Embryonic facial prominence (tissue), 1 donor: ENCODE measurements at regions not wholly inside any gene's neighbourhood (a gene's known extent, or its start where the extent isn't known, plus 50 kb on each side); places are given as distances from the start of the nearest gene placed in this dataset.
"Not testable (repeated sequence)": the region's sequence is repeated elsewhere in the genome, so short reads cannot be mapped to it uniquely, and the experiment has no call there.

Experiments used
- DNase-seq: peaks from one replicate; pipeline ENCODE4 v3.0.0-alpha.2; 2016; ENCODE audit errors: extremely low spot score

DNA sequence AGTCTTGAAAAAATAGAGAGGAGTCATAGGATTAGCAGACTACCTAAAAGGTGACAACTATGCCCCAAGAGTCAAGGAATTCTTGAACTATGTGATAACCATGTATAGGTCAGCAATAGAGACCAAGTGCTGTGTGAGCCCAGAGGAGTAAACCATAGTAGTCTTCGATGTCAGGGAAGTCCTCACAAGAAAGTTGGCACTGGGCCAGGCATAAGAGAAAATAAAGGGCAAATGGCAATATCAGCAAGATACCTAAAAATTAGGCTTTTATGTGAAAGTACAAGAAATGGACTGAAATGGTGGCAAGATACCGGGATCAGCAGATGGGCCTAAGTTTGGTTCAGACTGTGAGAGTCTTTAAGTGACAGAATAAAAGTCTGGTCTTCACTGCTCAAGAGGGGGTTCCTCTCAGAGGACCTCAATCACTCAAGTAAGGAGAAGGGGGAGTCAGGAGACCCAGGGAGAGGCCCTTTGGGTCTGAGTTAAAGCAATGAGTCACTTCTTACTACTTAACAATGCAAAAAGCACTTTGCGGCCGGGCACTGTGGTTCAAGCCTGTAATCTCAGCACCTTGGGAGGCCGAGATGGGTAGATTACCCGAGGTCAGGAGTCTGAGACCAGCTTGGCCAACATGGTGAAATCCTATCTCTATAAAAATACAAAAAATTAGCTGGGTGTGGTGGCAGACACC lies 95.0 kb downstream of the TEX35 start:
- DNase-seq = no peak

DNA sequence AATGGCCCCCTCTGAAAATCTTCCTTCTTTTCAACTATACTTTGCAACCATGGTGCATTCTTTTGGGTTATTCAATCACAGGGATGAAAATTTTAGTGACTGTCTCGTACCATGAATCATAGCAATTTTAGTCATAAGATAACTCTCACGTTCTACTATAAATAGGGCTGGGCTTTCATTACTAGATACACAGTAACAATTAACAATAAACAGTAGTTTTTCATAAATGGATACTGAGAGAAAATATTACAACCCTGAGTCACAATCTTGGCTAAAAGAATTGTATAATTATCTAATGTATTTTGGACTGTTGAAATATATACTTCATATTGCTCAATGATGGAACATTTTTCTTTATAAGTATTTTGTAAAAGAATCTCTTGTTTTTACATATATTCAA lies 96.1 kb downstream of the TEX35 start:
- DNase-seq = no peak

DNA sequence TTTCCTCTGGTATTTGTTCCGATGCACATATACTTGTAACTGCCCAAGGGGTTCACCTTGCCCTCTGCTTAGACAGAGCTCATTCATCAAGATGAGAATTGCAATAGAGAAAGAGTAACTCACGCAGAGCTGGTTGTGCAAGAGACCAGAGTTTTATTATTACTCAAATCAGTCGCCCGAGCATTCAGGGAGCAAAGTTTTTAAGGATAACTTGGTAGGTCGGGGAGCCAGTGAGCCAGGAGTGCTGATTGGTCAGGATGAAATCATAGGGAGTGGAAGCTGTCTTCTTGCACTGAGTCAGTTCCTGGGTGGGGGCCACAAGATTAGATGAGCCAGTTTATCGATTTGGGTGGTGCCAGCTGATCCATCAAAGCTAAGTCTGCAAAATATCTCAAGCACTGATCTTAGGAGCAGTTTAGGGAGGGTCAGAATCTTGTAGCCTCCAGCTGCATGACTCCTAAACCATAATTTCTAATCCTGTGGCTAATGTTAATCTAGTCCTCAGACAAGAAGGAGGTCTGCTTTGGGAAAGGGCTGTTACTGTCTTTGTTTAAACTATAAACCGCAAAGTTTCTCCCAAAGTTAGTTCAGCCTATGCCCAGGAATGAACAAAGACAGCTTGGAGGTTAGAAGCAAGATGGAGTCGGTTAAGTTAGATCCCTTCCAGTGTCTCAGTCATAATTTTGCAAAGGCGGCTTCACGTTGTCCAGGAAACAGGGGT lies 97.9 kb downstream of the TEX35 start:
- DNase-seq = not testable (repeated sequence)

DNA sequence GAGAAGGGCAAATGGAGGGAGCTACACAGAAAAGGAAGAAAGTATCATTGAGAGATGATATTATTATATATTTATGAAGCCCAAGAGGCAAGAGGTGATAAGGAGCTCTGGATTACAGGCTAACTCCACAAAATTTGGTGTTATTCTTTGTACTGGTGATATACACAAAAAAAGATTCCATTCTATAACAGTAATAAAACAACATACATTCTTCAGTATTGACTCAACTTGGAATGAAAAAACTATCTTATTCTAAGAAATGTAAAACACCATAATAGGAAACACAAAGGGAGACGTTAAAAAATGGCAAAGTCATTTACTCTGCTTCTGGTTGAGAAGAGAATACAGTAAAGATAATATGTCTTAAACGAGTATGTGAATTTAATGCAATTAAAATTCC lies 99.4 kb downstream of the TEX35 start:
- no peak for DNase-seq

DNA sequence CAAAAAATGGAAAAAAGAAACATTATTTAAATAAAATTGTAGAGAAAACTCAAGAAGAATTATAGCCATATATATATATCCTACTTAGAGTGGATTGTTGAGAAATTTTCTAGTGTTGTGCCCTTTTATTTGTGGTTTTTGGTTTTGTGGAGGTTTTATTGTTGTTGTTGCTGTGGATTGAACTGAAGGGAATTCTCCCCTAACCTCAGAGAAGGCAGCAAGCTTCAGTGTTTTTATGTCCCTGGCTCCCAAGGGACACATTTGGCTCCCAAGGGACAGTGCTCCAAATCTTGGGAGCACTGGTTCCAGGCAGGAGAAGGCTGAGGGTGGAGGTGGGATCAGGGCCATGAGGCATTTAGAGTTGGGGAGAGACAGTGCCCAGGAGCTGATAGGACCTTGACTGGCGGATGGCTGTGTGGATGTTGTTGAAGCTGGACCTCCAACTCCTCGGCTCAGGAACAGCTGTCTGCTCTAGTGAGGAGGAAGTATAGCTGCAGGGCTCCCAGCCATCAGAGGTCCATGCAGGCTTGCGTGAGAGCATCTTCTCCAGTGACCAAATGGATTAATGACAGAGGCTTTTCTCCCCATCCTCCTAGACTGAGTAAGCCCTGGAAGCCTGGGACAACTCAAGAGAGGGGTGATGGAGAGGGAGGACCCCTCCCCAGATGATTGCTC lies 100.5 kb downstream of the TEX35 start:
- no peak for DNase-seq

DNA sequence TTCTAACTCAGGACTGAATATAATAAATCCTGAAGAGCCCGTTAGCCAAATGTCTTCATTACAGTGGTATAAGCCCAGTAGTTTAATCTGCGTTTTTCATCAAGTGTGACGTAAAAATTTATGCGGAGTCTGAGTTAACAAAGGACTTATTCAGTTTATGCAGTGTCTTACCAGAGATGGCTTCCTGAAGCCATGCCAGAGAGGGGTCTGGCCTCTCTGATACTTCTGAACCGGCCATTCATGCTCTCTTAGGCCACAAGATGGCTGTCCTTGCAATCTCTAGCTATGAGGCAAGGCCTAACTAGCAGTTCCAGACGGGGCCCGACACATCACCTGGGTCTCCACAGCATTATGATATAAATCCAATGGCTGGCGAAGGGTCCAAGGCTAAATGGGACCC lies 101.4 kb downstream of the TEX35 start:
- no peak for DNase-seq

DNA sequence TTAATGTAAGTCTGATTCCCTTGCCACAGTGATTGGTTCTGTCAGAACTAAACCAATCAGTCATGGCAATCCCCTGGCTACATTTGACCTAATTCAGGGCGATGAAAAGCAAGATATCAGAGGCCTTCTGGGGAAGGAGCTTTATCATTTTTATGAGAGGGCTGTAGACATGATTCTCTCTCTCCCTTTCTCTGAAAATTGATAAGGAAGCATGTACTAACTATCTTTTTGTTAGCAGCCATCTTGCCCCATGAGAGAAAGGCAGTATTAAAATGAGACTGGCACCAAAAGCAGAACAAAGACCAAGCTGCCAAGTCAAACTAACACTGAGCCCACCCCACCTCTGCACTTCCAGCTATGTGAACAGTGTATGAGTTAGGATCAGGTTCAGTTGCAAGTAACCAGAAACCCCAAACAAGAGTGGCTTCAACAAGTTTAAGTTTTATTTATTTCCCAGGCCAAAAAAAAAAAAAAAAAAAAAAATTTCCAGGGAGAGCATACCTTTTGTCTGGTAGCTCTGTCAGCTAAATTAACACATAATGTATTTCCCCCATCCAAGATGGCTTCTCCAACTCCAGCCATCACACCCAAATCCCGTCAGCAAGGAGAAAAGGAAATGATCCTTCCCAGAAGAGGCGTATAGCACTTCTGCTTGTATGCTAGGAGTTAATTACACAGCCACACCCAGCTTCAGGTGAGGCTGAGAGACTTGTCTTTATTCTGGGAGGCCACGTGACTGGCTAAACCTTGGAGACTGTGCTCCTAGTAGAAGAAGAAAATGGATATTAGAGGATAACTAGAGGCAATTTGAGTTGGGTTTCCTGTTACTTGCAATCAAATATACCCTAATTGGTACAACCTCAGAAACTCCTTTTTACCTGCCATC lies 105.8 kb upstream of the RALGPS2 start:
- DNase-seq = no peak

DNA sequence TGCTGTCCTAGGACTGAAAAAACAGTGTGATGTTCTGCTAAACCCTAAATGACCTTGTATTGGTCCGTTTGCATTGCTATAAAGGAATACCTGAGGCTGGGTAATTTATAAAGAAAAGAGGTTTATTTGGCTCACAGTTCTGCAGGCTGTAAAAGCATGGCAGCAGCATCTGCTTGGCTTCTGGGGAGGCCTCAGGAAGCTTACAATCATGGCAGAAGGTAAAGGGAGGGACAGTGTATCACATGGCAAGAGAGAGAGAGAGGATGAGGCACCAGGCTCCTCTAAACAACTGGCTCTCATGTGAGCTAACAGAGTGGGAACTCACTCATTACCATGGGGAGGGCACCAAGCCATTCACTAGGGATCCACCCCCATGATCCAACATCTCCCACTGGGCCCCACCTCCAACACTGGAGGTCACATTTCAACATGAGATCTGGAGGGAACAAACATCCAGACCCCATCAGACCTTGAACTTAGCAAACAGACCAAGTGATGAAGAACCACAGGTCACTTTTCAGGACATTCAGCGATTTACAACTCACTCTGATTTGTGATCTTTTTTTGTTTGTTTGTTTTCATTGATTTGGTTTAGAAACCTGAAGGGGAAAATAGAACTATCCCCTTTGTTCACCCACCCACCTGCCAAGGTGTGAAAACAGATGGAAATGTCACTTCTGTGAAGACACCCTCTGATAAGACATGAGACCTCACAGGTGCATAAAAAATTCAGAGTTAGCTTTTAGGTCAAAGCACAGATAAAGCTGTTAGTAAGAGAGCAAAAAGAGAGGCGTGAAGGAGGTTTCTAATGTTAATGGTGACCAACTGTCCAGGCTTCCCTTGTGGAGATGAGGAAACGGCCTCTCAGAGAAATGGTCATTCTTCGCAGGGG lies 104.2 kb upstream of the RALGPS2 start:
- DNase-seq = no peak

DNA sequence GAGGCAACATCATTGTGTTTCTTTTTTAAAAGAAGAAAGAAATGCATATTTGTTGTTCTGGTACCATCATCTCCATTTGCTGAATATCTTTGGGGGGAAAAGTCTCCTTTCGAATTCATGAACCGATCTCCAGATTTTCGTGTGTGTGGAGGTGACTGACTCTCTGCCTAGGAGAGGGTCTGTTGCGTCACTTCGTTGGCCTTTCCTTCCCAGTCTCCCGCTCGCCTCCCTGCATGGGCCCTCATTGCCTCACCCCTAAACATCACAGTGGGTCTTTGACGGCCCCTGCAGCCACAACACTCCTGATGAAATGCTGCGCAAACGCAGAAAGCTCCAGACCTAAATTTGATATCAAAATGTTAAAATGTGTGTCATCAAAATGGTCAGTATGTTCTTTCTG lies 103.2 kb upstream of the RALGPS2 start:
- DNase-seq = no peak

DNA sequence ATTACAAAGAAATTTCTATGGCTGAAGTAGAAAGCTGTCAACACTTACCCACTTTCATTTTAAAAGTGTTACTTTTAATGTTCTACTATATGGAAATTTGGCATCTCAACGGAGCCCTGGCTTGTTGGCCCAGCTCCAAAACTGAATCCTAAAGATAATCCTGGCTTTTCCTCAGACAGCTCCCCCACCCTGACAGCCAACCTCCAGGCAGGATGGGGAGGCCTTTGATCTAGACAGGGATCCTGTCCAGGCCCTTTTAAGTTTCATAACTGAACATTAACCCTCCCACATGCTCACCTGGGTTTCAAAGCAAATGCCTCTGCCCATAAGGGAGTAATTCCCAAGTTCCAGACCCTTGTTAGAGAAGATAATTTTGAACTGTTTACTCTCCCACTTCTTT lies 99.3 kb upstream of the RALGPS2 start:
- no peak for DNase-seq

DNA sequence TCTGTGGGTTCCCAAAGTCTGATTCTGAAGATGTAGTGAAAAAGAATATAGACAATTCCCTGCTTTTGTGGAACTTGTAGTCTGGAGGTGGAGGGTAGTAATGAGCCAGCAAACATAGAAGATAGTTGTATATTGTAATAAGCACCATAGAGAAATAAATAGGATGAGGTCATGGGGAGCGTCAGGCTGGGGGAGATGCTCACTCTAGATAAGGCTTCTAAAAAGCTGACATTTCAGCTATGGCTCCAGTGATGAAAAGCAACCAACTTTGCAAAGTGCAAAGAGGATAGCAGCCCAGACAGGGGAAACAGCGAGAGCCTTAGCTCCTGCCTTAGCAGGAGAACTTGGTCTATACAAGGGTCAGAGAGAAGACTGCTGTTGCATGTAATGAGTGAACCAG lies 98.0 kb upstream of the RALGPS2 start:
- DNase-seq = no peak

DNA sequence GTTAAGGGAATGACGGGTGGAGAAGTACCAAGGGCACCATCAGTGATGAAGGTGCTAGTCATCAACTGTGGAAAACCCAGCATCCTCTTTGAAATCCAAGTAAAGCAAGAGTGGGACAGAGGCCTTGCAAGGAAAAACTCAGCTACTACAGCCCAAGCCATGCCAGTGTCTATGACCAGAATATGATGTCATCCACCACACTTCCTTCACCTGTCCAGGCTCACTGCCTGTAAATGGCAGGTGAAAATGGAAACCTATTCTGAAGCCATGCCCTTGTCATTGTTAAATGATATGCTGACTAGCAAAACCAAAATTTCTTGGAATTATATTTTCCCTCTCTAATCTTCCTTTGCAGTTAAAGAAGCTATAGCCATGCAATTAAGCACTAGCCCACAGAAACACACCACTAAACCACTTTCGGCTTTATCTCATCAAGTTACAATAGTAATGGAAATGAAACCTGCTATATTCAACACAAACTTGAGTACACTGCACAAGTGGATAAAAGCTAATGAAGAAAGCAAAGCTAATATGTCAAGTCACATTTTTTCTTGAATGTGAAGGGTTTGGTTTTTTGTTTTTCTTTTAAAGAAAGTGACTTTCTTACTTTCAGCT lies 96.3 kb upstream of the RALGPS2 start:
- DNase-seq = no peak

DNA sequence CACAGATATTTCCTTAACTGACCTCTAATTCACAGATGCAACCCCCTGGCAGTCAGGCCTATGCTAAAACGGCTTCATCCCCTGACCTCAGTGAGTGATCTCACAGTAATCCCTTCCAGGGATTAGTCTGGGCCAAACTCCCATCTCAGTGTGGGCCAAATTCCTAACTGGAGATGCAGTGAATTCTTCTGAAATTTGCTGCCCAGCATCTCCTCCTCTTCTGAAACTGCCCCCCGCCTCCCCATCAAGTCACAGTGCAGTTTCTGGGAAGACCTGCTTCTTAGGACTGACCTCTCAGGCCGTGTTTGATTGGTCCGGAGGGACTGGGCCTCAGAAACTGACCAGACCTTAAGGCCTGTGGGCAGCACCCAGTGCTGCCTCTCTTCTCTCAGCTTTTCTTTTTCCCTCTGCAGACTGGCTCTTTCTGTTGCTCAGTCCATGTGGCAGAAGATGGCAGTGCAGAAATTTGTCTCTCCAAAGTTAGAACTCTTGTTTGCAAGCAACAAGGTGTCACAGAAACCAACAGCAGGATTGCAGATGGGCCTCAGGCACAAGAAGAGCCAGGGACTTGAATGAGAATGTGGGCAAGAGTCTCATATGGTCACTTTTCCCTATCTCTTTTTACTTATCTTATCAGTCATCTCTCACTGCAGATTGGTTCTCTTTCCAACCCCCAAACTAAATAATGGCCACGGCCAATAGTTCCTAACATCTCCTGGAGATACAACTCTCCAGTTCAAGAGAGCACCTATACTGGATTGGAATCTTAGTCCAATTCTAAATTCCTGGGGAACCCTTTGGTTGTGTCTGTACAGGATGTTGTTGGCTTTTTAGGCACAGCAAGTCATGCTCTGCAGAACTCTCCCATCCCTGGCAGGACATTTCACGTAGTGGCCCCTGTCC lies 95.5 kb upstream of the RALGPS2 start:
- DNase-seq = no peak

DNA sequence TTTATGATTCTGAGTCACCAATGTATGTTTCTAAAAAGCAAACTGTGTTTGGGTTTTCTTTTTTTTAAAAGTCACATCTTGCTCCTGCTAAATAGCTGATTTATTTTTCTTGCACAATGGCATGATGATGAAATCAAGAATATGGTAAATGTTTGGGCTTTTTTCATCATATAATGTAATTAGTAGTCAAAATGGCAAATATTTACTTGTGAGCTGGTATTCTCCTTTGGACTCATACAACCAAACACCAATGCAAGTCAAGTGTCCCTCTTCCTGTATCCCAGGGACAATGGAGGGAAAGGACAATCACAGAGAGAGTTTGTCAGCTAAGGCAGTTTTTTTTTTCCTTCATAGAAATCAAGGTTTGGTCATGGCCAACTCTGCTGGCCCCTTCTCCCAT lies 94.6 kb upstream of the RALGPS2 start:
- DNase-seq = no peak

DNA sequence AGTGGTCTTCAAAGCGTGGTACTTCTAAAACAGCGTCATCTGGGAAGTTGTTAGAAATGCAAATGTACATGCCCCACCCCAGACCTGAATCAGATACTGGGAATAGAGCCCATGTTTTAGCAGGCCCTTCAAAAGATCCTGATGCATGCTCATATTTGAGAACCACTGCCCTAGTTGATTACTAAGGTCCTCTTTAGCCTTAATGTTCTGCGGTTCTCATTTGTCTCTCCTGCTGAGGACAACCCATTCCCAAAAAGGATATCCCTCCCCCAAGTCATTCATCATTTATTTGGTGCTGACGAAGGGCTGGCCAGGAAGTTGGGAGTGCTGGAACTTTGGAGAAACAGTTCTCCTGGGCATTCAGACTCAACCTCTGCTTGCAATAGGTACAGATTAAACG lies 92.4 kb upstream of the RALGPS2 start:
- no peak for DNase-seq

DNA sequence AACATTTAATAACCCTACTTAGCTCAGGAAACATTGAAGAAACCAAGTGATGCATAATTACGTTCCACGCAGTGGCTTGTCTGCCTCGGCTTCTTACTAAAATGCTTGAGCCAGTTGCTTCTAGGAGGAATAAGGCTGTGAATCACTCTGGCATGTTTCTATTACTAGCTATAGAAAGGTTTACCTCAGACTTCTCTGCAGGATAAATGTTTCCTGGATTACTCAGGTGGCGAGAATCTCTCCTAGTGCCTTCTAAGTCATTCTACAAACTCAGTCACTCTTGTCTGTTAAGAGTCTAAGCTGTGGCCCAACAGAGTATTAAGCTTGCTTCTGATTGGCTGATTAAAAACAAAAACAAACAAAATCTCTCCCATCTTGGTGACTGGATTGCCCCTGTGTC lies 92.0 kb upstream of the RALGPS2 start:
- no peak for DNase-seq

DNA sequence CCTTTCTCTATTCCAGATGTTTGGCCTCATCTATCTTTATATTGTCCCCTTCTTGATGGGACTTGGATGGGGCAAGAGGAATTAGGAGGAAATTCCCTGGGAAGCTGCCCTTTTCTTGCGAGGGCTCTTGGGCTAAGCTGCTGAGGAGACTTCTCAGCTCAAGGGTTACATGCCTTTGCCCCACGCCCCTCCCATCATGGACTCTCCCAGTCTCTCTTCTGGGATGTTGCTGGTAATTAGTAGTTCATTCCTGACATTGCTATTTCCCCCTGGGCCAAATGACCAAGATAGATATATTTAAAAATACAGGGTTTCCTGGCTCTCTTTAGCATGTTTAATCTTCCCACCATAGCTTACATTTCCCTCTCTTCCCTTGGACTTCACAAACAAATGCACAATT lies 90.6 kb upstream of the RALGPS2 start:
- no peak for DNase-seq

DNA sequence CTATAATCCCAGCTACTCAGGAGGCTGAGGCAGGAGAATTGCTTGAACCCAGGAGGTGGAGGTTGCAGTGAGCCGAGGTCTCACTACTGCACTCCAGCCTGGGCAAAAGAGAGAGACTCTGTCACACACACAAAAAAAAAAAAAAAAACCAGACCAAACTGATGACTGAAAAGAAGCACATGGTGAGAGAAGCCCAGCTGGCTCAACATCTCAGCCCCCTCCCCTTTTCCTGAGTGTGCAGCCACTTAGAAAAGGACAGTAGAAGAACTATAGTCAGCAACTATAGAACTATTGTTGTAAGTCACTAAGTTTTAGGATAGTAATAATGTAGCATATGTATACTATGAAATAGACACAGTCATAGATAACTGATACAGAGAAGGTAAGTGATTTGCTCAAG lies 87.2 kb upstream of the RALGPS2 start:
- no peak for DNase-seq

DNA sequence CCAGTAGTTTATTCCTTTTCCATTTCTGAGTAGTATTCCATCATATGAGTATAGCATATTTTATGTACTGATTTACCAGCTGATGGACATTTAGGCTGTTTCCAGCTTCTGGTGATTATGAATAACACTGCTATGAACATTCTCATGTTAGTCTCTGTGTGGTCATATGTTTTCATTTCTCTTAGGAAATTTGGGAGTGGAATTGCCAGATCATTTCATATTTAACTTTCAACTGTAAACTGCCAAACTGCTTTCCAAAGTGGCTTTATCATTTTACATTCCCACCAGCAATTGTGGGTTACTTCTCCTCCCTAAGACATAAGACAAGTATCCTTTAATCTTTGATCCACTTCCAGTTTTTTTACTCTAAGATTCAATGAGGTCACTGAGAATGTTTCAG lies 85.7 kb upstream of the RALGPS2 start:
- DNase-seq = no peak

DNA sequence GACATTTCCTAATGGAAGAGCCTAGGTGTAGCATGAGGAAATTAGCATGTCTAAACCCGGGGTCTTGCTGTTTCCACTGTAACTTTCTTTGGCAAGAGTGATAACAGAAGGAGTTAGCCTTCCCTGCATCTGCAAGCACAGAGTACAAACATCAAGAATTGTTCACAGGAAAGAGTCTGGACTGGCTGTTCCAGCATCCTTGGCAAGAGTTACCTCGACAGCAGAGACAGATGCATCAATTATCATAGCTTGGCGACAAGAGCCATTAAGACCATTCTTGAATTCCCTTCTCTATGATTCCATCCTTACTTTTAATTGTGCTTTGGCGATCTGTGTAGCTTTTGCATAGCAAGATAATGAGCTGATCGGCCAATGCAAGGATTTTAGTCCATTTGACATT lies 82.8 kb upstream of the RALGPS2 start:
- no peak for DNase-seq
